DND-41 (cell line): ENCODE measurements at regions not wholly inside any gene's neighbourhood (a gene's known extent, or its start where the extent isn't known, plus 50 kb on each side); places are given as distances from the start of the nearest gene placed in this dataset.
"Not testable (repeated sequence)": the region's sequence is repeated elsewhere in the genome, so short reads cannot be mapped to it uniquely, and the experiment has no call there.

Source experiments
- ATAC-seq: fragments of 200-7000 bp; cut with Tn5 transposase; 3 replicates; pipeline ENCODE4 v1.9.1; 2021; ENCODE audit warnings: low read depth; ENCODE audit not compliant: insufficient read depth
- DNase-seq: peaks from one replicate; pipeline ENCODE4 v3.0.0-alpha.2; 2020
- H2AFZ ChIP-seq: 2 replicates; pipeline ENCODE4 v1.6.0; 2012; ENCODE audit warnings: low read depth, low read length
- H3K27ac ChIP-seq: 2 replicates; pipeline ENCODE4 v1.5.1; 2012; ENCODE audit warnings: low read length, inconsistent platforms
- H3K27me3 ChIP-seq: fragments of 200-600 bp; sonication (generic); 2 replicates; pipeline ENCODE4 v1.6.0; 2012; ENCODE audit warnings: low read length, mild to moderate bottlenecking, inconsistent platforms; ENCODE audit not compliant: insufficient read depth, poor library complexity
- H3K36me3 ChIP-seq: 2 replicates; pipeline ENCODE4 v1.5.1; 2012; ENCODE audit warnings: low read length, inconsistent platforms; ENCODE audit not compliant: insufficient read depth
- H3K4me1 ChIP-seq: 2 replicates; pipeline ENCODE4 v1.5.1; 2012; ENCODE audit warnings: mild to moderate bottlenecking, low read length; ENCODE audit not compliant: insufficient read depth
- H3K4me2 ChIP-seq: 2 replicates; pipeline ENCODE4 v1.6.0; 2012; ENCODE audit warnings: mild to moderate bottlenecking, moderate library complexity, low read length, inconsistent platforms; ENCODE audit not compliant: insufficient read depth
- H3K4me3 ChIP-seq, 2 experiments: fragments of 200-600 bp in 1 of 2; shearing (Covaris generic) in 1 of 2; 2 replicates each; pipeline ENCODE4 v1.5.1; 2012 to 2016; ENCODE audit warnings: inconsistent platforms in 2 of 2, low read length in 2 of 2, mild to moderate bottlenecking in 2 of 2, low read depth in 1 of 2, moderate library complexity in 1 of 2
- H3K79me2 ChIP-seq: 2 replicates; pipeline ENCODE4 v1.6.0; 2012; ENCODE audit warnings: low read length, inconsistent platforms; ENCODE audit not compliant: insufficient read depth
- H3K9ac ChIP-seq: 2 replicates; pipeline ENCODE4 v1.6.0; 2012; ENCODE audit warnings: low read depth, mild to moderate bottlenecking, inconsistent platforms, low read length, moderate library complexity
- H3K9me3 ChIP-seq: 2 replicates; pipeline ENCODE4 v1.5.1; 2012; ENCODE audit warnings: low read length, moderate library complexity, mild to moderate bottlenecking, inconsistent platforms; ENCODE audit not compliant: insufficient read depth, severe bottlenecking
- H4K20me1 ChIP-seq: 2 replicates; pipeline ENCODE4 v1.6.0; 2012; ENCODE audit warnings: low read length; ENCODE audit not compliant: insufficient read depth
- CTCF ChIP-seq: IDR thresholded peaks from 2 replicates; pipeline ENCODE4 v1.5.1; 2012; ENCODE audit warnings: borderline replicate concordance, low read length, moderate library complexity, mild to moderate bottlenecking; ENCODE audit not compliant: poor library complexity, severe bottlenecking; ENCODE audit errors: extremely low read depth
- EZH2 ChIP-seq: IDR thresholded peaks from 3 replicates; pipeline ENCODE4 v1.6.1; 2012; ENCODE audit warnings: borderline replicate concordance, low read depth, mild to moderate bottlenecking, moderate library complexity, low read length, inconsistent platforms; ENCODE audit not compliant: severe bottlenecking

GRCh38 chr20:56706867-56707360 lies 77.8 kb downstream of the TFAP2C start:
- Histone ChIP-seq H3K4me2 (no peak overlapping the region), H3K27ac (no peak overlapping the region), H3K79me2 (no peaks in the 10 kb centered on the region), H3K4me1 (no peaks in the 10 kb centered on the region), H3K4me3 (no peak overlapping the region), H4K20me1 (no peaks in the 10 kb centered on the region), H3K27me3 (no peaks in the 10 kb centered on the region), H3K9me3 (no peaks in the 10 kb centered on the region), H3K9ac (no peak overlapping the region), H3K36me3 (no peaks in the 10 kb centered on the region), H2AFZ (no peak overlapping the region)
- ATAC-seq (no peak), DNase-seq (no peak)
- TF ChIP-seq CTCF (no peak), EZH2 (no peak)

GRCh38 chr20:56708991-56709390 lies 79.9 kb downstream of the TFAP2C start:
- Histone ChIP-seq H3K4me1 (no peaks in the 10 kb centered on the region), H2AFZ (no peak overlapping the region), H4K20me1 (no peaks in the 10 kb centered on the region), H3K27ac (no peak overlapping the region), H3K4me2 (no peak overlapping the region), H3K27me3 (no peaks in the 10 kb centered on the region), H3K9me3 (no peaks in the 10 kb centered on the region), H3K4me3 (no peak overlapping the region), H3K79me2 (no peaks in the 10 kb centered on the region), H3K9ac (no peak overlapping the region), H3K36me3 (no peaks in the 10 kb centered on the region)
- TF ChIP-seq CTCF = no peak
- TF ChIP-seq EZH2 = no peak
- DNase-seq = no peak
- ATAC-seq = no peak

GRCh38 chr20:56710125-56710524 lies 81.0 kb downstream of the TFAP2C start:
- no peak overlapping the region for H3K9ac ChIP-seq
- no peak for TF ChIP-seq EZH2
- no peaks in the 10 kb centered on the region for H4K20me1 ChIP-seq
- H3K9me3 ChIP-seq = no peaks in the 10 kb centered on the region
- no peak overlapping the region for H2AFZ ChIP-seq
- DNase-seq = no peak
- no peaks in the 10 kb centered on the region for H3K79me2 ChIP-seq
- no peak overlapping the region for H3K27ac ChIP-seq
- H3K4me1 ChIP-seq = no peaks in the 10 kb centered on the region
- peaks cover 3% of the 10 kb centered on the region for H3K27me3 ChIP-seq
- no peak for ATAC-seq
- no peak overlapping the region for H3K4me2 ChIP-seq
- no peak overlapping the region for H3K4me3 ChIP-seq
- no peaks in the 10 kb centered on the region for H3K36me3 ChIP-seq

GRCh38 chr20:56710577-56710976 lies 81.5 kb downstream of the TFAP2C start:
- H2AFZ ChIP-seq, H3K9me3 ChIP-seq, H3K4me2 ChIP-seq, H3K79me2 ChIP-seq, H4K20me1 ChIP-seq, H3K36me3 ChIP-seq, ATAC-seq, DNase-seq, H3K27ac ChIP-seq, H3K27me3 ChIP-seq, H3K4me3 ChIP-seq, H3K4me1 ChIP-seq, H3K9ac ChIP-seq: not testable (repeated sequence)

- Histone ChIP-seq H3K9me3 (no peaks in the 10 kb centered on the region), H3K4me3 (no peak overlapping the region), H3K4me2 (no peak overlapping the region), H3K36me3 (no peaks in the 10 kb centered on the region), H3K79me2 (no peaks in the 10 kb centered on the region), H4K20me1 (no peaks in the 10 kb centered on the region), H3K27ac (no peak overlapping the region), H3K9ac (no peak overlapping the region), H3K27me3 (peaks cover 3% of the 10 kb centered on the region), H3K4me1 (no peaks in the 10 kb centered on the region), H2AFZ (no peak overlapping the region)
- ATAC-seq (no peak), DNase-seq (no peak)
- TF ChIP-seq EZH2 (no peak), CTCF (no peak)
These were observed 81.9 kb downstream of the TFAP2C start for GRCh38 chr20:56711018-56711417.
